ENCODE measurements at regions not wholly inside any gene's neighbourhood (a gene's known extent, or its start where the extent isn't known, plus 50 kb on each side); places are given as distances from the start of the nearest gene placed in this dataset.

DNA sequence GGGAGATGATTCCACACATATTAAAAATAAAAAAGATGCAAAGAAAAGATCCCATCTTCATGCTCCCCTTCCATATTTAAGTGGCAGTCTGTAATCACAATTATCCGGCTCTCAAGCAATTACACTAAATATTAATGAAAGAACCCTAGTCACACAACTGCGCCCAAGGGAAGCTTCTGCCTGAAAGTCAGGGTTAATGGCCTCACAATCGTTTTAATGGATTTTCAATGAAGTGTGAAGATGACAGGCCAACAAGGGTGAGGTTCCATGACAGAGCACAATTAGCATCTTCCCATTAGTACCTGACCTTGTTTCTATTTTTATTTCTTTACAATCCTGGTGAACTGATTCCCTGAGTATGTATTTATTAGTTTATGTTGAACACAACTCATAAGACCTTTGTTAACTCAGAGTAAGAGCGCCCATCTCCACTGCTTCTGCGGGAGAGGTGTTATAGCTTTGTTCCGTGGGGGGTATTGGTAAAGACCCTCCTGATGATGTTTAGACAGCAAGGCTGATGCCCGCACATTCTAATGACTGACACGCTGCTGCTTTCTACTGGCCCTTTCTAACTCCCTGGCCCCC lies 80.9 kb downstream of the IER5 start (continued):
- TF ChIP-seq, protein P1, sequence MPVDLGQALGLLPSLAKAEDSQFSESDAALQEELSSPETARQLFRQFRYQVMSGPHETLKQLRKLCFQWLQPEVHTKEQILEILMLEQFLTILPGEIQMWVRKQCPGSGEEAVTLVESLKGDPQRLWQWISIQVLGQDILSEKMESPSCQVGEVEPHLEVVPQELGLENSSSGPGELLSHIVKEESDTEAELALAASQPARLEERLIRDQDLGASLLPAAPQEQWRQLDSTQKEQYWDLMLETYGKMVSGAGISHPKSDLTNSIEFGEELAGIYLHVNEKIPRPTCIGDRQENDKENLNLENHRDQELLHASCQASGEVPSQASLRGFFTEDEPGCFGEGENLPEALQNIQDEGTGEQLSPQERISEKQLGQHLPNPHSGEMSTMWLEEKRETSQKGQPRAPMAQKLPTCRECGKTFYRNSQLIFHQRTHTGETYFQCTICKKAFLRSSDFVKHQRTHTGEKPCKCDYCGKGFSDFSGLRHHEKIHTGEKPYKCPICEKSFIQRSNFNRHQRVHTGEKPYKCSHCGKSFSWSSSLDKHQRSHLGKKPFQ (tag by site-specific recombination; IDR thresholded peaks at IDR 0.05), result no peak
- TF ChIP-seq, protein P2, sequence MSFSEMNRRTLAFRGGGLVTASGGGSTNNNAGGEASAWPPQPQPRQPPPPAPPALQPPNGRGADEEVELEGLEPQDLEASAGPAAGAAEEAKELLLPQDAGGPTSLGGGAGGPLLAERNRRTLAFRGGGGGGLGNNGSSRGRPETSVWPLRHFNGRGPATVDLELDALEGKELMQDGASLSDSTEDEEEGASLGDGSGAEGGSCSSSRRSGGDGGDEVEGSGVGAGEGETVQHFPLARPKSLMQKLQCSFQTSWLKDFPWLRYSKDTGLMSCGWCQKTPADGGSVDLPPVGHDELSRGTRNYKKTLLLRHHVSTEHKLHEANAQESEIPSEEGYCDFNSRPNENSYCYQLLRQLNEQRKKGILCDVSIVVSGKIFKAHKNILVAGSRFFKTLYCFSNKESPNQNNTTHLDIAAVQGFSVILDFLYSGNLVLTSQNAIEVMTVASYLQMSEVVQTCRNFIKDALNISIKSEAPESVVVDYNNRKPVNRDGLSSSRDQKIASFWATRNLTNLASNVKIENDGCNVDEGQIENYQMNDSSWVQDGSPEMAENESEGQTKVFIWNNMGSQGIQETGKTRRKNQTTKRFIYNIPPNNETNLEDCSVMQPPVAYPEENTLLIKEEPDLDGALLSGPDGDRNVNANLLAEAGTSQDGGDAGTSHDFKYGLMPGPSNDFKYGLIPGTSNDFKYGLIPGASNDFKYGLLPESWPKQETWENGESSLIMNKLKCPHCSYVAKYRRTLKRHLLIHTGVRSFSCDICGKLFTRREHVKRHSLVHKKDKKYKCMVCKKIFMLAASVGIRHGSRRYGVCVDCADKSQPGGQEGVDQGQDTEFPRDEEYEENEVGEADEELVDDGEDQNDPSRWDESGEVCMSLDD (tag by site-specific recombination; IDR thresholded peaks at IDR 0.05), result no peak

DNA sequence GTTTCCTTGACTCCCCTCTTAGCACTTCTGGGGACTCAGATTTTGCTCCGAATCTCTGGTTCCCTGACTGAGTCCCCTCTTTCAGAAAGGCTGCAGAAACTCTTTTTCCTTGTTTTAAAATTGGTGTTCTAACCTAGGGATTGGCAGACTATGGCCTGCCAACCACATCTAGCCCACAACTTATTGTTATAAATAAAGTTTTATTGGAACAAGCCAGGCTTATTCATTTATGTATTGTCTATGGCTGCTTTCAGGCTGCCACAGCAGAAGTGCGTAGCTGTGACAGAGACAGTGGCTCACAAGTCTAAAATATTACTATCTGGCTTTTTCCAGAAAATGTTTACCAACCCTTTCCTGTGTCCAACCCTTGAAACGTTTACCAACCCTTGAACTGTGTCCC lies 81.7 kb downstream of the IER5 start:
- no peaks in the 10 kb centered on the region for H3K4me1 ChIP-seq (ENCODE audit: control insufficient read depth, insufficient read depth, low read length)
- ChIA-PET CTCF (interaction anchor here (1.2 to 3.0 kb wide), 4 partner anchors 28 to 654 kb away, joined by 4 to 8 read pairs (median 6); no protein-coding TSS in a partner anchor), POLR2A (interaction anchor here (0.6 kb wide), 1 partner anchor 80 kb away, joined by 3 read pairs; no protein-coding TSS in a partner anchor)
- no peaks in the 10 kb centered on the region for H3K36me3 ChIP-seq (ENCODE audit: control insufficient read depth in 2 of 2, insufficient read depth in 1 of 2, low read length in 2 of 2)
- TF ChIP-seq ZNF792 (tag by site-specific recombination; IDR thresholded peaks at IDR 0.05) (no peak), ZFP41 (tag by site-specific recombination; IDR thresholded peaks at IDR 0.05; ENCODE audit: borderline replicate concordance) (no peak), ZNF426 (tag by site-specific recombination; IDR thresholded peaks at IDR 0.05) (no peak), ZNF202 (tag by site-specific recombination; IDR thresholded peaks at IDR 0.05; ENCODE audit: borderline replicate concordance) (no peak), ZNF23 (tag by site-specific recombination; IDR thresholded peaks at IDR 0.05; ENCODE audit: borderline replicate concordance) (no peak), ZNF335 (tag by site-specific recombination; conservative IDR thresholded peaks at IDR 0.05) (no peak), MZF1 (tag by site-specific recombination; IDR thresholded peaks at IDR 0.05; ENCODE audit: borderline replicate concordance) (no peak), EGR2 (tag by site-specific recombination; IDR thresholded peaks at IDR 0.05; ENCODE audit: low read depth) (no peak), SALL2 (tag by site-specific recombination; IDR thresholded peaks at IDR 0.05; ENCODE audit: borderline replicate concordance) (no peak), ZNF155 (tag by site-specific recombination; IDR thresholded peaks at IDR 0.05) (no peak), ZNF707 (tag by site-specific recombination; IDR thresholded peaks at IDR 0.05) (no peak), ZNF169 (tag by site-specific recombination; IDR thresholded peaks at IDR 0.05) (no peak)
- TF ChIP-seq, protein P3, sequence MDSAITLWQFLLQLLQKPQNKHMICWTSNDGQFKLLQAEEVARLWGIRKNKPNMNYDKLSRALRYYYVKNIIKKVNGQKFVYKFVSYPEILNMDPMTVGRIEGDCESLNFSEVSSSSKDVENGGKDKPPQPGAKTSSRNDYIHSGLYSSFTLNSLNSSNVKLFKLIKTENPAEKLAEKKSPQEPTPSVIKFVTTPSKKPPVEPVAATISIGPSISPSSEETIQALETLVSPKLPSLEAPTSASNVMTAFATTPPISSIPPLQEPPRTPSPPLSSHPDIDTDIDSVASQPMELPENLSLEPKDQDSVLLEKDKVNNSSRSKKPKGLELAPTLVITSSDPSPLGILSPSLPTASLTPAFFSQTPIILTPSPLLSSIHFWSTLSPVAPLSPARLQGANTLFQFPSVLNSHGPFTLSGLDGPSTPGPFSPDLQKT (IDR thresholded peaks at IDR 0.05; ENCODE audit: borderline replicate concordance, low read depth, low read length), result no peak
- TF ChIP-seq, protein P4, sequence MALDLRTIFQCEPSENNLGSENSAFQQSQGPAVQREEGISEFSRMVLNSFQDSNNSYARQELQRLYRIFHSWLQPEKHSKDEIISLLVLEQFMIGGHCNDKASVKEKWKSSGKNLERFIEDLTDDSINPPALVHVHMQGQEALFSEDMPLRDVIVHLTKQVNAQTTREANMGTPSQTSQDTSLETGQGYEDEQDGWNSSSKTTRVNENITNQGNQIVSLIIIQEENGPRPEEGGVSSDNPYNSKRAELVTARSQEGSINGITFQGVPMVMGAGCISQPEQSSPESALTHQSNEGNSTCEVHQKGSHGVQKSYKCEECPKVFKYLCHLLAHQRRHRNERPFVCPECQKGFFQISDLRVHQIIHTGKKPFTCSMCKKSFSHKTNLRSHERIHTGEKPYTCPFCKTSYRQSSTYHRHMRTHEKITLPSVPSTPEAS (tag by site-specific recombination; IDR thresholded peaks at IDR 0.05), result no peak
- no peak overlapping the region for H3K4me3 ChIP-seq (ENCODE audit: low read depth, low read length)
- H3K9me3 ChIP-seq (ENCODE audit: control insufficient read depth, insufficient read depth, low read depth, low read length), result no peaks in the 10 kb centered on the region
- no peak overlapping the region for H3K27ac ChIP-seq (ENCODE audit: extremely low read depth, low read depth, low read length)

DNA sequence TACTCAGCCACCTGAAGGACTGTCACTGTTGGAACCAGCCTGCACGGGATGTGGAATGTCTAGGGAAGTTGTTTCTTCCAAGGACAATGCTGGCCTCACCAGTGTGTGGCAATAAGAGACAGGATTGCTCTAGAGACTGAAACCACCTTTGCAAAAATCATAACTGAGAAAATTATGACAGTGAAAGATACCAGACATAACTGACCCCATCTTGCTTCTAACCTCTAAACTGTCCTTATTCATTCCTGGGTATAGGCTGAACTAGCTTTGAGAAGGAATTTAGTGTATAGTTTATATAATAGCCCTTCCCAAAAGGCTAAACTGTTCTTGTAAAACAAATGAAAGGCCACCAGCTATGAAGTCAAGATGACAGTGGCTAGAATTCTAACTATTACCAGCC lies 83.6 kb downstream of the IER5 start:
- Histone ChIP-seq H3K4me1 (ENCODE audit: control insufficient read depth, insufficient read depth, low read length) (no peaks in the 10 kb centered on the region), H3K4me3 (ENCODE audit: low read depth, low read length) (no peak overlapping the region), H3K36me3 (ENCODE audit: control insufficient read depth in 2 of 2, insufficient read depth in 1 of 2, low read length in 2 of 2) (no peaks in the 10 kb centered on the region), H3K9me3 (ENCODE audit: control insufficient read depth, insufficient read depth, low read depth, low read length) (no peaks in the 10 kb centered on the region), H3K27ac (ENCODE audit: extremely low read depth, low read depth, low read length) (no peak overlapping the region)
- POLR2A ChIA-PET, result no interaction called here
- CTCF ChIA-PET, result no interaction called here
- TF ChIP-seq ZNF274 (IDR thresholded peaks at IDR 0.05; ENCODE audit: low read length), result no peak
- no peak for TF ChIP-seq ZNF274 (tag by site-specific recombination; IDR thresholded peaks at IDR 0.05; ENCODE audit: borderline replicate concordance)
- TF ChIP-seq, protein P5, sequence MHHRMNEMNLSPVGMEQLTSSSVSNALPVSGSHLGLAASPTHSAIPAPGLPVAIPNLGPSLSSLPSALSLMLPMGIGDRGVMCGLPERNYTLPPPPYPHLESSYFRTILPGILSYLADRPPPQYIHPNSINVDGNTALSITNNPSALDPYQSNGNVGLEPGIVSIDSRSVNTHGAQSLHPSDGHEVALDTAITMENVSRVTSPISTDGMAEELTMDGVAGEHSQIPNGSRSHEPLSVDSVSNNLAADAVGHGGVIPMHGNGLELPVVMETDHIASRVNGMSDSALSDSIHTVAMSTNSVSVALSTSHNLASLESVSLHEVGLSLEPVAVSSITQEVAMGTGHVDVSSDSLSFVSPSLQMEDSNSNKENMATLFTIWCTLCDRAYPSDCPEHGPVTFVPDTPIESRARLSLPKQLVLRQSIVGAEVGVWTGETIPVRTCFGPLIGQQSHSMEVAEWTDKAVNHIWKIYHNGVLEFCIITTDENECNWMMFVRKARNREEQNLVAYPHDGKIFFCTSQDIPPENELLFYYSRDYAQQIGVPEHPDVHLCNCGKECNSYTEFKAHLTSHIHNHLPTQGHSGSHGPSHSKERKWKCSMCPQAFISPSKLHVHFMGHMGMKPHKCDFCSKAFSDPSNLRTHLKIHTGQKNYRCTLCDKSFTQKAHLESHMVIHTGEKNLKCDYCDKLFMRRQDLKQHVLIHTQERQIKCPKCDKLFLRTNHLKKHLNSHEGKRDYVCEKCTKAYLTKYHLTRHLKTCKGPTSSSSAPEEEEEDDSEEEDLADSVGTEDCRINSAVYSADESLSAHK (tag by site-specific recombination; IDR thresholded peaks at IDR 0.05), result no peak
- no peak for TF ChIP-seq MYNN (tag by site-specific recombination; IDR thresholded peaks at IDR 0.05; ENCODE audit: borderline replicate concordance)
- no peak for TF ChIP-seq TRIM28 (IDR thresholded peaks at IDR 0.05; ENCODE audit: borderline replicate concordance, low read length)
- TF ChIP-seq, protein P6, sequence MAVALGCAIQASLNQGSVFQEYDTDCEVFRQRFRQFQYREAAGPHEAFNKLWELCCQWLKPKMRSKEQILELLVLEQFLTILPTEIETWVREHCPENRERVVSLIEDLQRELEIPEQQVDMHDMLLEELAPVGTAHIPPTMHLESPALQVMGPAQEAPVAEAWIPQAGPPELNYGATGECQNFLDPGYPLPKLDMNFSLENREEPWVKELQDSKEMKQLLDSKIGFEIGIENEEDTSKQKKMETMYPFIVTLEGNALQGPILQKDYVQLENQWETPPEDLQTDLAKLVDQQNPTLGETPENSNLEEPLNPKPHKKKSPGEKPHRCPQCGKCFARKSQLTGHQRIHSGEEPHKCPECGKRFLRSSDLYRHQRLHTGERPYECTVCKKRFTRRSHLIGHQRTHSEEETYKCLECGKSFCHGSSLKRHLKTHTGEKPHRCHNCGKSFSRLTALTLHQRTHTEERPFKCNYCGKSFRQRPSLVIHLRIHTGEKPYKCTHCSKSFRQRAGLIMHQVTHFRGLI (tag by site-specific recombination; IDR thresholded peaks at IDR 0.05), result no peak
- TF ChIP-seq ZNF626 (tag by site-specific recombination; IDR thresholded peaks at IDR 0.05), result no peak
